Karpas-422 (cell line): ENCODE measurements at regions not wholly inside any gene's neighbourhood (a gene's known extent, or its start where the extent isn't known, plus 50 kb on each side); places are given as distances from the start of the nearest gene placed in this dataset.
A peak's percentile ranks its signal among the peaks of the same experiment; 100 is the strongest.

Source experiments
- DNase-seq: peaks from one replicate; pipeline ENCODE4 v3.0.0-alpha.2; 2015
- H2AFZ ChIP-seq: fragments of 200-600 bp; sonication (generic); 2 replicates; pipeline ENCODE4 v1.6.1; 2014; ENCODE audit warnings: antibody characterized with exemption, low read length, mixed read lengths
- H3K27ac ChIP-seq: fragments of 200-600 bp; sonication (generic); 2 replicates; pipeline ENCODE4 v1.5.1; 2014; ENCODE audit warnings: mild to moderate bottlenecking, low read length, moderate library complexity
- H3K27me3 ChIP-seq: fragments of 200-600 bp; sonication (generic); 2 replicates; pipeline ENCODE4 v1.6.1; 2014; ENCODE audit warnings: low read length, mixed read lengths
- H3K36me3 ChIP-seq: fragments of 200-600 bp; sonication (generic); 2 replicates; pipeline ENCODE4 v1.6.1; 2014; ENCODE audit warnings: low read length, mixed read lengths; ENCODE audit not compliant: insufficient read depth
- H3K4me1 ChIP-seq: fragments of 200-600 bp; sonication (generic); 2 replicates; pipeline ENCODE4 v1.6.1; 2014; ENCODE audit warnings: mild to moderate bottlenecking, low read length, mixed read lengths
- H3K4me2 ChIP-seq: fragments of 200-600 bp; sonication (generic); 2 replicates; pipeline ENCODE4 v1.6.1; 2014; ENCODE audit warnings: low read length, low read depth, mild to moderate bottlenecking; ENCODE audit not compliant: poor library complexity, severe bottlenecking
- H3K4me3 ChIP-seq: fragments of 200-600 bp; sonication (generic); 2 replicates; pipeline ENCODE4 v1.5.1; 2014; ENCODE audit warnings: mild to moderate bottlenecking, antibody characterized with exemption, low read length, mixed read lengths
- H3K79me2 ChIP-seq: fragments of 200-600 bp; sonication (generic); 2 replicates; pipeline ENCODE4 v1.6.1; 2014; ENCODE audit warnings: mild to moderate bottlenecking, low read length, mixed read lengths
- H3K9ac ChIP-seq: fragments of 200-600 bp; sonication (generic); 2 replicates; pipeline ENCODE4 v1.6.0; 2014; ENCODE audit warnings: low read length
- H3K9me2 ChIP-seq: fragments of 200-600 bp; sonication (generic), shearing (Covaris generic); replicated peaks from 2 replicates; pipeline ENCODE4 v1.6.0; 2014; ENCODE audit warnings: mild to moderate bottlenecking, low read length, moderate library complexity; ENCODE audit not compliant: insufficient read depth
- H3K9me3 ChIP-seq: fragments of 300-700, 200-600 bp; sonication (generic); 2 replicates; pipeline ENCODE4 v1.6.1; 2014; ENCODE audit warnings: low read length, mixed read lengths
- H4K20me1 ChIP-seq: fragments of 200-600 bp; sonication (generic); 2 replicates; pipeline ENCODE4 v1.6.1; 2014; ENCODE audit warnings: mild to moderate bottlenecking, antibody characterized with exemption, low read length, low read depth; ENCODE audit not compliant: insufficient read depth

- H3K27me3 ChIP-seq: no peaks in the 10 kb centered on the region
These were observed 647.7 kb upstream of the FSHR start for GRCh38 chr2:49801898-49802450.

GRCh38 chr2:49798570-49798969 is 644.3 kb upstream of the FSHR start:
- H3K9me2 ChIP-seq: no peaks in the 10 kb centered on the region
- H2AFZ ChIP-seq: no peak overlapping the region
- no peaks in the 10 kb centered on the region for H4K20me1 ChIP-seq
- H3K4me3 ChIP-seq: no peak overlapping the region
- no peak for DNase-seq
- no peaks in the 10 kb centered on the region for H3K4me1 ChIP-seq
- H3K27ac ChIP-seq: no peak overlapping the region
- no peaks in the 10 kb centered on the region for H3K36me3 ChIP-seq
- no peak overlapping the region for H3K4me2 ChIP-seq
- no peaks in the 10 kb centered on the region for H3K27me3 ChIP-seq
- peaks cover 10% of the 10 kb centered on the region for H3K9me3 ChIP-seq
- no peak overlapping the region for H3K9ac ChIP-seq
- no peaks in the 10 kb centered on the region for H3K79me2 ChIP-seq

More at GRCh38 chr2:49801898-49802450, 647.7 kb upstream of the FSHR start:
- H3K4me1 ChIP-seq: no peaks in the 10 kb centered on the region
- no peaks in the 10 kb centered on the region for H3K36me3 ChIP-seq
- H3K4me3 ChIP-seq: no peak overlapping the region
- H3K9ac ChIP-seq: no peak overlapping the region
- H3K9me2 ChIP-seq: no peaks in the 10 kb centered on the region
- H3K79me2 ChIP-seq: no peaks in the 10 kb centered on the region
- peaks cover 14% of the 10 kb centered on the region for H3K9me3 ChIP-seq
- H3K4me2 ChIP-seq: no peak overlapping the region
- H4K20me1 ChIP-seq: no peaks in the 10 kb centered on the region
- H2AFZ ChIP-seq: no peak overlapping the region
- DNase-seq: no peak
- no peak overlapping the region for H3K27ac ChIP-seq

GRCh38 chr2:49796266-49796665 is 642.0 kb upstream of the FSHR start:
- H3K4me3 ChIP-seq: no peak overlapping the region
- no peak overlapping the region for H3K9ac ChIP-seq
- H3K4me1 ChIP-seq: no peaks in the 10 kb centered on the region
- H3K4me2 ChIP-seq: no peak overlapping the region
- no peaks in the 10 kb centered on the region for H3K27me3 ChIP-seq
- no peaks in the 10 kb centered on the region for H3K79me2 ChIP-seq
- no peaks in the 10 kb centered on the region for H4K20me1 ChIP-seq
- H3K9me3 ChIP-seq: peaks cover 3% of the 10 kb centered on the region; the same call in 1 of the 2 replicates
- DNase-seq: no peak
- no peaks in the 10 kb centered on the region for H3K36me3 ChIP-seq
- no peaks in the 10 kb centered on the region for H3K9me2 ChIP-seq
- no peak overlapping the region for H2AFZ ChIP-seq
- no peak overlapping the region for H3K27ac ChIP-seq

DNA sequence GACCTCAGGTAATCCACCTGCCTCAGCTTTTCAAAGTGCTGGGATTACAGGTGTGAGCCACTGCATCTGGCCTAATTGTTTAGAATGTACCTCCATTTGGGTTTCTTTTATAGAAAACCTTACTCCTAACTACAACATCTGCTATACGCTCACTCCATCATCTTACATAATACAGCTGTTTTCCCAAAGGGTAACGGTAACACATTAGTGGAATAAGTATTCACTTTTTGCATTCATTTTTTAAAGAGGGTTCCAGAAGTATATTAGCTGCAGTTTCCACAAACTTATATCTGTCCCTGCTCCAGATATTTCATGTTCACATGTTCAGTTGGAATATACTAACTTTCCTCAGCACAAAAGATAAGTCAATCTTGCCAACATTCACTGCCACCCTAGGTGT is 640.1 kb upstream of the FSHR start:
- no peaks in the 10 kb centered on the region for H3K79me2 ChIP-seq
- H4K20me1 ChIP-seq: no peaks in the 10 kb centered on the region
- H3K9me3 ChIP-seq: peaks cover 3% of the 10 kb centered on the region; the same call in 1 of the 2 replicates
- H3K27me3 ChIP-seq: no peaks in the 10 kb centered on the region
- H3K9ac ChIP-seq: no peak overlapping the region
- H3K4me3 ChIP-seq: no peak overlapping the region
- no peak overlapping the region for H3K4me2 ChIP-seq
- no peaks in the 10 kb centered on the region; the same call in 1 of the 2 replicates for H3K9me2 ChIP-seq
- no peak overlapping the region for H2AFZ ChIP-seq
- no peak for DNase-seq
- no peaks in the 10 kb centered on the region for H3K36me3 ChIP-seq
- H3K4me1 ChIP-seq: no peaks in the 10 kb centered on the region
- H3K27ac ChIP-seq: no peak overlapping the region

DNA sequence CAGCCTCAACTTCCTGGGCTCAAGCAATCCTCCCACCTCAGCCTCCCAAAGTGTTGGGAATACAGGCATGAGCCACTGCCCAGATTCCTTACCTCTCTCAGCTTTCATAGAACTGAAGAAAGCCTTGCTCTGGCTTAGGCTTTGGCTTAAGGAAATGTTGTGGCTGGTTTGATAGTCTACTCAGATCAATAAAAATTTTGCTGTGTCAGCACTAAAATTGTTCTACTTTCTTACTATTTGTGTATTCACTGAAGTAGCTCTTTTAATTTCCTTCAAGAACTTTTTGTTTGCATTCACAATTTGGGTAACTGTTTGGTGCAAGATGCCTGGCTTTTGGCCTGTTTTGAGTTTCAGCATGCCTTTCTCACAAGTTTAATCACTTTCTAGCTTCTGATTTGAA is 634.0 kb upstream of the FSHR start:
- Histone ChIP-seq H4K20me1 (no peaks in the 10 kb centered on the region), H3K4me1 (no peaks in the 10 kb centered on the region), H3K9me2 (no peaks in the 10 kb centered on the region; the same call in 1 of the 2 replicates), H3K9me3 (0 out of 2 replicates have a peak, but pooled peaks cover 5% of the 10 kb centered on the region), H3K4me3 (no peak overlapping the region), H3K4me2 (no peak overlapping the region), H2AFZ (no peak overlapping the region), H3K27me3 (no peaks in the 10 kb centered on the region), H3K27ac (no peak overlapping the region), H3K79me2 (no peaks in the 10 kb centered on the region), H3K9ac (no peak overlapping the region), H3K36me3 (no peaks in the 10 kb centered on the region)
- DNase-seq: no peak

DNA sequence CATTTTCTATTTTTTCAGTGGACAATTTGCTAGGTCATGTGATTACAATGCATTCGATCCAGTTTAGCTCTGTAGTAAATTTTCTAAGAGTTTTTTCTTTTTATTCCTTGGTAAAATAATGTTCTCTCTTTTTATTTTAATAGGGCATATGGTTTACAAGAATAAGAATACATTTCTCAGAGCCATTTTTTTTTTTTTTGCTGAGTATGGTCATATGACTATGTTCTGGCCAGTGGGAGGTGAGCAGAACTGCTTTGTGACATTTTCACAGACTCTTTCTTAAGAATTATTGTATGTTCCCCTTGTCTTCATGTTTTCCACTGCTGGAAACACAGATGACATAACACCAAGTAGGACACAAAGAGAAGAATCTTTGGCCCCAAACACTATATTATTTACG is 626.6 kb upstream of the FSHR start:
- Histone ChIP-seq H3K9me2 (no peaks in the 10 kb centered on the region; the same call in 1 of the 2 replicates), H3K9me3 (no peaks in the 10 kb centered on the region), H3K4me2 (no peak overlapping the region), H2AFZ (no peak overlapping the region), H3K36me3 (no peaks in the 10 kb centered on the region), H3K9ac (no peak overlapping the region), H3K27me3 (no peaks in the 10 kb centered on the region), H3K4me1 (no peaks in the 10 kb centered on the region), H4K20me1 (no peaks in the 10 kb centered on the region), H3K79me2 (no peaks in the 10 kb centered on the region), H3K27ac (no peak overlapping the region), H3K4me3 (no peak overlapping the region)
- no peak for DNase-seq

- no peaks in the 10 kb centered on the region for H3K4me1 ChIP-seq
- no peak overlapping the region for H2AFZ ChIP-seq
- no peaks in the 10 kb centered on the region for H3K36me3 ChIP-seq
- no peaks in the 10 kb centered on the region for H3K9me2 ChIP-seq
- H3K4me2 ChIP-seq: no peak overlapping the region
- no peaks in the 10 kb centered on the region for H3K27me3 ChIP-seq
- no peak overlapping the region for H3K27ac ChIP-seq
- no peaks in the 10 kb centered on the region for H3K9me3 ChIP-seq
- DNase-seq: no peak
- H3K9ac ChIP-seq: no peak overlapping the region
- H4K20me1 ChIP-seq: no peaks in the 10 kb centered on the region
- H3K79me2 ChIP-seq: no peaks in the 10 kb centered on the region
- no peak overlapping the region for H3K4me3 ChIP-seq
These were observed 618.1 kb upstream of the FSHR start for GRCh38 chr2:49772299-49772970.

DNA sequence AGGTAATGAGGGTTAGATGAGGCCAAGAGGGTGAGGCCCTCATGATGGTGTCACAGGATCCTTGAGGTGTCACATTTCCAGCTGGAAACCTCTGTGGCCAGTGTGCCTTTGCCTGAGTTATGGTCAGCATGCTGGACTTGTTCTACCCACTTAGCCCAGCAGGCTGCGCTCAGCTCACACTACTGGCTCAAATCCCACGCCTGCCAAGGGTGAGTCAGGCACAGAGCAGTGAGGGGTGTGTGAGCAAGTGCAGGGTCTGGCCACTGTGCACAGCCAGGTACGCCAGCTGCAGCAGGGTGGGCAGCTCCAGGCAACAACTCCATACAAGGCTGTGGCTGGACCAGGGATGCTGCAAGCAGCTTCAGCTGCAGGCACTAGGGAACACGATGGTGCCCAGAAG is 616.6 kb upstream of the FSHR start:
- no peaks in the 10 kb centered on the region for H4K20me1 ChIP-seq
- H3K4me2 ChIP-seq: no peak overlapping the region
- H3K9me2 ChIP-seq: no peaks in the 10 kb centered on the region
- H3K36me3 ChIP-seq: no peaks in the 10 kb centered on the region
- H3K27ac ChIP-seq: no peak overlapping the region
- no peak overlapping the region for H2AFZ ChIP-seq
- no peak overlapping the region for H3K9ac ChIP-seq
- no peak overlapping the region for H3K4me3 ChIP-seq
- H3K27me3 ChIP-seq: no peaks in the 10 kb centered on the region
- H3K9me3 ChIP-seq: no peaks in the 10 kb centered on the region
- DNase-seq: peak; percentile 65
- no peaks in the 10 kb centered on the region for H3K4me1 ChIP-seq
- H3K79me2 ChIP-seq: no peaks in the 10 kb centered on the region
